Ectodermal cell (in vitro differentiated cells): ENCODE measurements at regions not wholly inside any gene's neighbourhood (a gene's known extent, or its start where the extent isn't known, plus 50 kb on each side); places are given as distances from the start of the nearest gene placed in this dataset.

Experiments used
- H3K27ac ChIP-seq: 2 replicates; pipeline ENCODE4 v1.7.0; 2013; ENCODE audit warnings: mild to moderate bottlenecking, low read depth, low read length; ENCODE audit not compliant: insufficient read depth, poor library complexity, severe bottlenecking
- H3K27me3 ChIP-seq: 2 replicates; pipeline ENCODE4 v1.7.0; 2013; ENCODE audit warnings: mild to moderate bottlenecking, low read length; ENCODE audit not compliant: insufficient read depth, control insufficient read depth, poor library complexity, severe bottlenecking
- H3K36me3 ChIP-seq: one replicate; pipeline ENCODE4 v1.7.0; 2013; ENCODE audit warnings: low read length; ENCODE audit not compliant: control insufficient read depth, insufficient read depth
- H3K4me1 ChIP-seq: one replicate; pipeline ENCODE4 v1.7.0; 2013; ENCODE audit warnings: low read length; ENCODE audit not compliant: control insufficient read depth, insufficient read depth
- H3K4me3 ChIP-seq: 2 replicates; pipeline ENCODE4 v1.7.0; 2013; ENCODE audit warnings: low read depth, low read length, control low read depth; ENCODE audit not compliant: insufficient read depth
- H3K9me3 ChIP-seq: 2 replicates; pipeline ENCODE4 v1.7.0; 2013; ENCODE audit warnings: mild to moderate bottlenecking, low read length, moderate library complexity; ENCODE audit not compliant: control insufficient read depth
- WGBS, 2 experiments: methylation state at CpG; one replicate each; pipeline ENCODE4 v1.1.7; 2013; ENCODE audit warnings: missing lambda C conversion rate in 2 of 2; 5-methylcytosine and 5-hydroxymethylcytosine counted together

DNA sequence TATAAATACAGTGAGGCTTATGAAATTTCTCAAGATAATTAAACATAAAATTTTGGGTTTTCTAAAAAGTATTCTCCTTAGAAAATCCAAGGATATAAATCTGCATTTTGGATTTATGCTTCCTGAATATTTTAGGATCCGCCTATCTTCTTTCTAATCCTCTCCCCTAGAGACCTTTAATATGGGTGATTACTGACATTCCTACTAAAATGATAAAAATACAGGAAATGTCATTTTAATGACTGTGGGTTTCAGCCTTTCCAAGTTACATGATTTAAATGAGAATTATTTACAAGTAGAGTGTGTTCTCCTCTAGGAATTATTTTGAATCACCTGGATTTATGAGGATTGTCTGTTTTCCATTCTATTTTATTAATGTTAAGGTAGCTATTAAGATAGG, 150.4 kb downstream of the C7orf25 start:
- no CpG with 5 or more reads among the region's 1 CpG for WGBS, 2 experiments
- Histone ChIP-seq H3K27me3 (no peaks in the 10 kb centered on the region), H3K27ac (no peak overlapping the region), H3K4me1 (no peaks in the 10 kb centered on the region), H3K36me3 (no peaks in the 10 kb centered on the region), H3K9me3 (no peaks in the 10 kb centered on the region), H3K4me3 (no peak overlapping the region)

DNA sequence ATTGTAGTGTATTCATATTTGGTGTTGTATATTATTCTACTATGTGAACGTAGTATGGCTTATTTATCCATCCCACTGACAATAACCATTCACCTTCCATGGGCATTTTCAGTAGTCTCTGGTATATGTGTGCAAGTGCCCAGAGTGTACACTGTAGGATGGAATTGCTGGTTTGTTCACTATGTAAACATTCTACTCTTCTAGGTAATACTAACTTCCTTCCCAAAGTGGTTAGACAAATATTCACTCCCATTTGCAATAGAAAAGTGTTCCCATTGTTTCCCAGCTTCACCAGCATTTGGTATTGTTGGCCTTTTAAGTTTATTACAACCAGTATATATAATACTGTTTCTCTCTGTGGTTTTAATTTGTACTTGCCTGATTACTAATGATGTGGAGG, 153.7 kb downstream of the C7orf25 start:
- no peaks in the 10 kb centered on the region for H3K9me3 ChIP-seq
- H3K36me3 ChIP-seq: no peaks in the 10 kb centered on the region
- WGBS, 2 experiments: no CpG with 5 or more reads among the region's 1 CpG
- H3K27ac ChIP-seq: no peak overlapping the region
- no peaks in the 10 kb centered on the region for H3K27me3 ChIP-seq
- H3K4me1 ChIP-seq: peaks cover 13% of the 10 kb centered on the region
- H3K4me3 ChIP-seq: no peak overlapping the region

DNA sequence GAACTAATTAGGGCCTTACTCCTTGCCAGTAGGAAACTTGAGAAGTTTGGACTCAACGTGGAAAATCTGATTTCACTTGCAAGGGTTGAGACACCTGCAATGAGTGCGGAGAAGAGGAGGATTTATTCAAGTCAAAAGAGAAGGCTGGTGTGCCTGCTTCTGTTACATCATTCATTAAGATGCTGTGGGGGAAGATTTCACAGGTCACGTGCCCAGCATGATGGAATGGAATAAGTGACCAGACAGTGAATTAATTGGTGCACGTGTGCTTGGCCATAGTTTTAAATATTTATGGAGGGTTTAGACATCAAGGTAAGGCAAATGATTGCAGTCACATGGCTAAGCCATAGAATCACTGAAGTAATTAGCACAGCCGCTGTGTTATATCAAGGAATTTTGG, 155.0 kb downstream of the C7orf25 start:
- 87% methylated on average over 5 of the region's 5 CpGs for WGBS, 2 experiments
- no peaks in the 10 kb centered on the region for H3K36me3 ChIP-seq
- H3K27ac ChIP-seq: no peak overlapping the region
- H3K4me3 ChIP-seq: no peak overlapping the region
- H3K27me3 ChIP-seq: no peaks in the 10 kb centered on the region
- H3K4me1 ChIP-seq: peaks cover 15% of the 10 kb centered on the region
- H3K9me3 ChIP-seq: no peaks in the 10 kb centered on the region

DNA sequence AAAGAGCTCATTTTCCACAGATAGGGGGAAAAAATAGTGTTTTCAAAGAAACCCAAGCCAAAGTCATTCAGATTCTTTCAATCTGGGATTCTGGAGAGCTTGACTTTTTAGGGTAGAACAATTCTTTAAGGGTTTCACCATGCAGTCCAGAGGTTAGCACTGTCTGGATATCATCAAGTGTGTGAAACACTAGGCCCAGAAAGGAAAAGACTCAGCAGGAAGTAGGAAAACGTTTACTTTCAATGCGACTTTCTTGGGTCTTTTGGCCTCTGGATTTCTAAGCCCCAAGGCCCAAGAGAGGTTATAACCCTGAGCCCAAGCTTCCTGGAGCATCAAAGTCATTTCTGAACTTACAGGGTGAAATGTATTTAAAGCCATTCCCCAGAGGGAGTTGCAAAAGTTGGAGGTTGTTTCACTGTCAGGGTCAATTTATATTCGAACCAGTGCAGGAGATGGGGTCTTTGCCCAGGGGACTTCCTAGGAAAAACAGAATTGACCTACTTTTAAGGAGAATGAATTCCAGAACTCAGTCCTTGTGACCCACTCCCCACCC, 158.0 kb downstream of the C7orf25 start:
- H3K4me3 ChIP-seq: no peak overlapping the region
- H3K27ac ChIP-seq: peak overlapping the region; percentile 39
- no peaks in the 10 kb centered on the region for H3K36me3 ChIP-seq
- no peaks in the 10 kb centered on the region for H3K27me3 ChIP-seq
- no peaks in the 10 kb centered on the region for H3K9me3 ChIP-seq
- WGBS, 2 experiments: 48 to 61% methylated on average over 3 of the region's 3 CpGs
- peaks cover 15% of the 10 kb centered on the region for H3K4me1 ChIP-seq

DNA sequence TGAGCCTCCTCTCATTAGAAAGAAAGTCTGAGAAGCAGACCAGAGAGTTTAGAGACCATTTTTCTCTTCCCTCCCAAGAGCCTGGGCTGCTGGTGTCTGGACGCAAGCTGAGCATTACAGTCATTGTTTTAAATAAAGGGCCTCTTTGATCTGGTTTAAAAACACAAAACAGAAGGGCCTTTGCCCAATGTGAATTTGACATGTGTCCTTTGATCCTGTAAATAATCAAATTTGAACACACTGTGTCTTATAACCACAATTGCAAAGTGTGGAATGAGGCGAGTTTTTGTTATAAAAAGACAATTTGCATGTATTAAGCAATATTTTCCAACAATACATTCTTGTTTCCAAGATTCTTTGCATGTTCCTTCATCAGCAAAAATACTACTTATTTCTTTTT, 158.5 kb downstream of the C7orf25 start:
- Histone ChIP-seq H3K9me3 (no peaks in the 10 kb centered on the region), H3K4me3 (no peak overlapping the region), H3K27me3 (no peaks in the 10 kb centered on the region), H3K27ac (peak overlapping the region; percentile 39), H3K36me3 (no peaks in the 10 kb centered on the region), H3K4me1 (peaks cover 15% of the 10 kb centered on the region)
- WGBS, 2 experiments: 14 to 29% methylated on average over 1 of the region's 2 CpGs

DNA sequence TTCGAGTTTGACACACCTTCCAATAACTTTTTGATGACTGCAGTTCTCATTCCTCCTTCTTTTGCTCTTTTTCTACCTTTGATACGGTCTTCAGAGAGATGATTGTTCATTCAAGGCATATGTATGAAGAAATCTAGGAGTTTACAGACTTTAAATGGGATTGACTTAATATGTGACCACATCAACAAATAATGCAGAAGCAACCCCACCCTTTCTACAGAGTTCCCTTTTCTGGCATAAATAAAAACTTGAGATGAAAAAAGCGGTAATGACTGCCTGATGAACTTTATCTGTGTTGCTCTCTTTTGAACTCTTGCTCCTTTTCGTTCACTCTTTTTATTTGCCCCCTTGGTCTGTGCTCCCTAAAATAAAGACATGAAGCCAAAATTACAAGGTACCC, 161.7 kb downstream of the C7orf25 start:
- Histone ChIP-seq H3K4me3 (no peak overlapping the region), H3K27ac (no peak overlapping the region), H3K4me1 (peaks cover 15% of the 10 kb centered on the region), H3K9me3 (no peaks in the 10 kb centered on the region), H3K36me3 (no peaks in the 10 kb centered on the region), H3K27me3 (no peaks in the 10 kb centered on the region)
- 69 to 71% methylated on average over 4 of the region's 4 CpGs for WGBS, 2 experiments

DNA sequence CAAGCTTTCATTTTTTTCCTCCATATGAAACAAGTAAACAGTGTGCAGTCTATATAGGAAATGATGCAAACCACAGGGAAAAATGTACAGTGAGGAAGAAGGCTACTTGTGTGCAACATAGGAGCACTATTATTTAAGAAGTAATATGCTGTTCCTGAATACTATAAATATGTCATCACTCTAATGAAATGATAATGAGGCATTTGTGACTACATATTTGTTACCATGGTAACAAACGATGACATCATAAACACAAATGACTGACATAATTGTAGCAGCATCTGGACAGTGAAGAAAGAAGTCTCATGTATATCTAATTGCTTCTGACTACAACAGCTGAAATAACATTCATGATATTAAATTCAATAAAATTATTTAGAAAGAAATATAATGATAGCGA, 164.8 kb downstream of the C7orf25 start:
- Histone ChIP-seq H3K4me1 (no peaks in the 10 kb centered on the region), H3K4me3 (no peak overlapping the region), H3K36me3 (no peaks in the 10 kb centered on the region), H3K9me3 (no peaks in the 10 kb centered on the region), H3K27ac (no peak overlapping the region), H3K27me3 (no peaks in the 10 kb centered on the region)
- WGBS, 2 experiments: 89 to 92% methylated on average over 2 of the region's 2 CpGs

DNA sequence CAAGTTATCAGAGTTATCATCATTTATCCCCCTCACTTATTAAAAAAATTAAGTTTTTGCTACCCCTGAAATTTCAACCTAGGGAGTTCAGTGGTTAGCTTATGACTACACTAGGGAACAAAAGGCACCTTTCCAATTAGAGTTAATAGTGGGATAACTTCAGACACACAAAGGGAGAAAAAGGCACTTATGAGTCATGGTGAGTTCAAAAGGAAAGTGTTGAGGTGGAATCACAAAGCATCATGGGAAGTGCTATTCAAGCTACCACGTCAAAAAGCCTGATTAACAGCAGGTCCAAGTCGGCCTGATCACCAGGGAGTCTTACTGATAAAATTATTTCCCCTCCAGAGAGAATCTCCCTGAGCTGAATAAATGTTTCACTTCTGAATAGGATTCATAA, 165.7 kb downstream of the C7orf25 start:
- Histone ChIP-seq H3K4me3 (no peak overlapping the region), H3K36me3 (no peaks in the 10 kb centered on the region), H3K9me3 (no peaks in the 10 kb centered on the region), H3K27me3 (no peaks in the 10 kb centered on the region), H3K27ac (no peak overlapping the region), H3K4me1 (no peaks in the 10 kb centered on the region)
- 50 to 61% methylated on average over 1 to 2 of the region's 2 CpGs for WGBS, 2 experiments

DNA sequence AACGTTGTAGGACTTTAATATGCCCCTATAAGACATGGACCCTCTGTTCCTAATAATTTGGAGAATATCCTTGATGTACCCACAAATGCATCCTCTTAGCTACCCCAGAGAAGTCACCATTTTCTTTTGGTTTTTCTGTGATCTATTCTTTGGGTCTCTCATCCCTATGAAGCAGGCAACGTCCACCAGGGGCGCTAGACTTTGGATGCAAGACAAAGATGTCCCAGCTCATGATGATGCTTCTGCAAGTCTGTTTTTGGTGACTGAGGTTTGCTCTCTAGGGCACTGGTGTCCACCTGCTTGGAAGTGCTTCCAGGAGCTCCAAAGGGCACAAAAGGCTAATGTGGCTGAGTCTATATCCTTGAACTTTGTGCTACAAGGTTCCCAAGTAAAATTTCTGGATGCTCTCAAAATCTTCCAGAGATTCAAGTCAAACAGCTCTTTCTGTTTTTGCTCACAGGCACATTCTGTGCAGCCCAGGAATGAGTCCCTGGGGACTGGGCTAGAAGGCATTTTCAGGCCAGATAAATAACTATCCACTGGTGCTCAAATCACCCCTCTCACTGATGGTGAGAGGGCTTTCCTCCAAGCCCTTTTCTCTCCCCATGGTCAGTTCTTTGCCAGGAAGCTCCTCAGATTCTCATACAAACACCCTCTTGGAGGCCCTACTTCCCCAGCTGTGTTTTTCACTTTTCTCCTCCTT, 166.4 kb downstream of the C7orf25 start:
- H3K27ac ChIP-seq: no peak overlapping the region

DNA sequence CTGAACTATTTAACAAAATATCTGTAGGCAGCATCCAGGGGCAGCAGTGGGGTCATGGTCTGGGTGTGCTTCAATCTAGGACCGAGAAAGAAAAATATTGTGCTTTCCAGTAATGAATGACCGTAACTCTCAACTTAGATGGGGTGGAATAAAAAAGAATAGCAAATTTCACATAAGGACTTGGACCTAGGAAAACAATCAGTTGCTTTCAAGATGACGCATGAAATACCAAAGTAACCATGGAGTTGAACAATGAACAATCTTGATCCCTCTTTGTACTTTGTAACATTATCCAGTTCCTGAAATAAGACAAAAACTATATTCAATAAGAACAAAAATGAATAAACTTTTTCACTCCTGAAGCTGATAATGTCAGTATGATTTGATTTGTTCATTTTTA, 167.1 kb downstream of the C7orf25 start:
- H3K9me3 ChIP-seq: no peaks in the 10 kb centered on the region
- no peaks in the 10 kb centered on the region for H3K36me3 ChIP-seq
- H3K4me1 ChIP-seq: no peaks in the 10 kb centered on the region
- WGBS, 2 experiments: 90 to 95% methylated on average over 3 of the region's 3 CpGs
- H3K27me3 ChIP-seq: no peaks in the 10 kb centered on the region
- no peak overlapping the region for H3K4me3 ChIP-seq
- H3K27ac ChIP-seq: no peak overlapping the region

More for the DNA sequence above, 166.4 kb downstream of the C7orf25 start:
- whole genome bisulfite sequencing, 2 experiments: 65 to 73% methylated on average over 3 of the region's 3 CpGs
- H3K4me3 ChIP-seq: no peak overlapping the region
- no peaks in the 10 kb centered on the region for H3K36me3 ChIP-seq
- H3K27me3 ChIP-seq: no peaks in the 10 kb centered on the region
- no peaks in the 10 kb centered on the region for H3K9me3 ChIP-seq
- no peaks in the 10 kb centered on the region for H3K4me1 ChIP-seq
